Activated T-helper 17 cell treated with anti-CD3 and anti-CD28 coated beads, Interleukin-2, amount 50 U/mL, for 72 hours (primary cell): ENCODE measurements at regions not wholly inside any gene's neighbourhood (a gene's known extent, or its start where the extent isn't known, plus 50 kb on each side); places are given as distances from the start of the nearest gene placed in this dataset.
"Not testable (repeated sequence)": the region's sequence is repeated elsewhere in the genome, so short reads cannot be mapped to it uniquely, and the experiment has no call there.

Experiments
- ATAC-seq: fragments of 150-1000 bp; cut with Tn5 transposase; replicated peaks from 2 replicates; pipeline ENCODE4 v1.10.0; 2021; ENCODE audit warnings: mild to moderate bottlenecking, moderate library complexity
- H3K27ac Mint-ChIP-seq: one replicate; pipeline ENCODE4 v1.8.0; 2022; ENCODE audit warnings: mixed read lengths
- H3K27me3 Mint-ChIP-seq: one replicate; pipeline ENCODE4 v1.8.0; 2022; ENCODE audit warnings: mixed read lengths
- H3K36me3 Mint-ChIP-seq: one replicate; pipeline ENCODE4 v1.8.0; 2022; ENCODE audit warnings: low read depth, mild to moderate bottlenecking, mixed read lengths
- H3K4me1 Mint-ChIP-seq: one replicate; pipeline ENCODE4 v1.8.0; 2022; ENCODE audit warnings: mixed read lengths
- H3K4me3 Mint-ChIP-seq: one replicate; pipeline ENCODE4 v1.8.0; 2022; ENCODE audit warnings: mild to moderate bottlenecking, mixed read lengths
- H3K9me3 Mint-ChIP-seq: one replicate; pipeline ENCODE4 v1.8.0; 2022; ENCODE audit warnings: mixed read lengths

- H3K4me1 Mint-ChIP-seq: no peaks in the 10 kb centered on the region
- H3K27me3 Mint-ChIP-seq: no peaks in the 10 kb centered on the region
- no peak overlapping the region for H3K27ac Mint-ChIP-seq
- no peaks in the 10 kb centered on the region for H3K36me3 Mint-ChIP-seq
- no peaks in the 10 kb centered on the region for H3K9me3 Mint-ChIP-seq
- ATAC-seq: no peak
- no peak overlapping the region for H3K4me3 Mint-ChIP-seq
Measured at GRCh38 chr15:25246641-25247406, 192.0 kb downstream of the UBE3A start.

GRCh38 chr15:25247407-25248038, 191.3 kb downstream of the UBE3A start:
- Mint-ChIP-seq H3K4me3 (no peak overlapping the region), H3K27me3 (no peaks in the 10 kb centered on the region), H3K9me3 (no peaks in the 10 kb centered on the region), H3K27ac (no peak overlapping the region), H3K36me3 (no peaks in the 10 kb centered on the region), H3K4me1 (no peaks in the 10 kb centered on the region)
- ATAC-seq: no peak

DNA sequence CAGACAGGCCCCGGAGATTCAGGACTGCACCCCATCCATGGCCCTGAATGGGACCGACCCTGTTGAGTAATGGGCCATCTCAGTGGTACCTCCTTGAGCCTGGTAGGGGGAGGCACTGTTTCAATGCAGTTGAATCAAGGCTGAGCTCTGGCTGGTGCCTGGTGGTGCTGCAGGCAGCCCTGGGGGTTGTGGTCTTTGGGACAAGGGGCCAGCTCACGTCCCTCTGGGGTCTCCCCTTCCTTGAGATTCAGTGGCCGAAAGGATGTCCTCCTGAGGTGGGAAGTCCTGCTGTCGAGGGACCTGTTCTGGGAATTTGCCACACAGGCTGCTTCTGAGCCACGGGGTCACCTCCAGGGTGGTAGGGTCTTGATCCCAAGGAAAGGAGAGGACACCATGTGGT, 190.7 kb downstream of the UBE3A start:
- not testable (repeated sequence) for H3K27ac Mint-ChIP-seq, H3K4me3 Mint-ChIP-seq, H3K4me1 Mint-ChIP-seq, ATAC-seq, H3K27me3 Mint-ChIP-seq, H3K9me3 Mint-ChIP-seq, H3K36me3 Mint-ChIP-seq

DNA sequence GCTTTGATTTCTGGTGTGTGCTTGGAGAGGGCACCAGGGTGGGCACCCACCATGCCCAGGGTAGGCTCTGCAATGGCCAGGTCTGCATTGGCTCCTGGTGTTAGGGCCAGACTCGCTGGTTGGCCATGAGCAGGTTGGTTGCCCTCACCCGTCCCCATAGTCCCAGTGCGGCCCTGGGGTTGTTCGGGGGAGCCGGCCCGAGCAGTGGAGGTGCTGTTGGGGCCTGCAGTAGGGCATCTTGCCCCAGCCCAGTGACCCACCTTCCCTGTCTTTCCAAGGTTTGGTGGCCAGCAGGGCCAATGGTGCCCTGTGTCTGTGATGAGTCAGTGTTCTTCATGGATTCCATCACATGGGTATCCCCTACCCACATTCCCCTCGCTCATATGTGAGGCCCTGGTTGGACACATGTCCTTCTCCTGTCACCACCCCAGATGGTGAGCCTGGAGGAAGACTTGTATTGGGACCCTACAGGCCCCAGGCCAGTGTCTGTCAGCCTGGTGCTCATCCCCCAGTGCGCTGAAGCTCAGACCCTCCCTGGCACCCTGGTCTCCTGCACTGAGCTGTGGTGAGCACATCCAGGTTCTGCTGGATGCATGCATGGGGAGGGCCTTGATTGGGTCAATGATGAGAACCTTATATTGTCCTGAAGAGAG, 190.1 kb downstream of the UBE3A start:
- no peak for ATAC-seq

DNA sequence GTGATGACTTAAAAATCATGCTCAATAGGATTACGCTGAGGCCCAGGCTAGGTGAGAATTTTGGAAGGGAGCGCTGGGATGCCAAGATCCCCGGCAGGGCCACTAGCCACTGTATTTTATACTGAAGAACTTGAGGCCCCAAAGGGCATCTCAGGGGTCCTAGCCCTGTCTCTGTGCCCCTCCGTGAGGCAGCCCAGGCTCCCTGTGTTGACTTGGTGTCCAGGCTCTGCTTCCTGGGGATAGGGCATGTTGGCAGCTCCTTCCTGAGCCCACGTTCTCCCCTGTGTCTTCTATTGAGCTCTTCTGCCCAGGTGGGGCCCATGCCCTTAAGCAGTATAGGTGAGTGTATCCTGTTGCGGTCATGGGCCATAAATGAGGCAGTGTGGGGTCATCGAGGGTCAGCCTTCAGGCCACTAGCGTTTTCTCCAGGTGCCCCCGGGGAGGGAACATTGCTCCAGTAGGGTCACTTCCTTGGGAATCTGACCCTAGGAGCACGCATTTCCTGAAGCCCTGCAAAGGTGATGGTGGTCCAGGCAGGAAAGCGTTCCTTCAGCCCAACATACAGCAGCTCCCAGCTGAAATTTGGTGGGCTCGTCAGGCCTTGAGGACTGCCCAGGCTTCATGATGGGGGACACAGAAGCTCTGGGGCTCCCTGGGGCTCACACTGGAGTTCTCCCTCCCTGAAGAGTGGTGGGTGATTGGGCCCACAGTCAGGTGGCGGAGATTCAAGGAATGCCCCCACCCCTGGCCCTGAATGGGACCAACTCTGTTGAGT, 189.4 kb downstream of the UBE3A start:
- no peak overlapping the region for H3K4me3 Mint-ChIP-seq
- no peaks in the 10 kb centered on the region for H3K4me1 Mint-ChIP-seq
- H3K27me3 Mint-ChIP-seq: no peaks in the 10 kb centered on the region
- ATAC-seq: no peak
- no peaks in the 10 kb centered on the region for H3K36me3 Mint-ChIP-seq
- H3K9me3 Mint-ChIP-seq: peaks cover 3% of the 10 kb centered on the region
- H3K27ac Mint-ChIP-seq: no peak overlapping the region

More for the DNA sequence above, 190.1 kb downstream of the UBE3A start:
- no peaks in the 10 kb centered on the region for H3K9me3 Mint-ChIP-seq
- no peaks in the 10 kb centered on the region for H3K4me1 Mint-ChIP-seq
- no peak overlapping the region for H3K4me3 Mint-ChIP-seq
- no peak overlapping the region for H3K27ac Mint-ChIP-seq
- H3K36me3 Mint-ChIP-seq: no peaks in the 10 kb centered on the region
- no peaks in the 10 kb centered on the region for H3K27me3 Mint-ChIP-seq

GRCh38 chr15:25250011-25250596, 188.7 kb downstream of the UBE3A start:
- Mint-ChIP-seq H3K27me3 (no peaks in the 10 kb centered on the region), H3K4me3 (no peak overlapping the region), H3K27ac (no peak overlapping the region), H3K36me3 (no peaks in the 10 kb centered on the region), H3K9me3 (peaks cover 10% of the 10 kb centered on the region), H3K4me1 (no peaks in the 10 kb centered on the region)
- no peak for ATAC-seq

DNA sequence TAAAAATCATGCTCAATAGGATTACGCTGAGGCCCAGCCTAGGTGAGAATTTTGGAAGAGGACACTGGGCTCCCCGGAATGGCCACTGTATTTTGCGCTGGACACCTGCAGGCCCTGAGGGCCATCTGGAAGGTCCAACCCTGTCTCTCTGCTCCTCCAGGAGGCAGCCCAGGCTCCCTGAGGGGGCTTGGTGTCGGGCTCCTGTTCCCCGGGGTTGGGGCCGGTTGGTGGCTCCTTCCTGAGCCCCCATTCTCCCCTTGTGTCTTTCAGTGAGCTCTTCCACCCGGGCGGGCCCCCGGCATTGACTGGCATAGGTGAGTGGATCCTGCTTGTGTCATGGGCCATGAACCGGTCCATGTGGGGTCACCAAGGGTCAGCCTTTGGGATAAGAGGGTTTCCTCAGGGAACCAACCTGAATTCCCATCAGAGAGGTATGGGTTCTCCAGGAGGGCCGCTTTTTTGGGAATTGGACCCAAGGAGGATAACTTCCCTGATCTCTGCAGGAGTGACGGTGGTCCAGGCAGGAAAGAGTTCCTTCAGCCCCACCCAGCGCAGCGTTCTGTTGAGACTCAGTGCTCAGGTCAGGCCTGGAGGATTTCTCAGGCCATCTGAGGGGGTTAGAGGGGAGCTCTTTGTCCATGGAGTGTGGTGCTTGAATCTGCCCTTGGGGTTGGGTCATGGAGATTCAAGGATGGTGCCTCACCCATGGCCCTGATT, 187.8 kb downstream of the UBE3A start:
- Mint-ChIP-seq H3K4me1 (no peaks in the 10 kb centered on the region), H3K36me3 (no peaks in the 10 kb centered on the region), H3K27ac (no peak overlapping the region), H3K4me3 (no peak overlapping the region), H3K27me3 (no peaks in the 10 kb centered on the region), H3K9me3 (peaks cover 11% of the 10 kb centered on the region)
- no peak for ATAC-seq

DNA sequence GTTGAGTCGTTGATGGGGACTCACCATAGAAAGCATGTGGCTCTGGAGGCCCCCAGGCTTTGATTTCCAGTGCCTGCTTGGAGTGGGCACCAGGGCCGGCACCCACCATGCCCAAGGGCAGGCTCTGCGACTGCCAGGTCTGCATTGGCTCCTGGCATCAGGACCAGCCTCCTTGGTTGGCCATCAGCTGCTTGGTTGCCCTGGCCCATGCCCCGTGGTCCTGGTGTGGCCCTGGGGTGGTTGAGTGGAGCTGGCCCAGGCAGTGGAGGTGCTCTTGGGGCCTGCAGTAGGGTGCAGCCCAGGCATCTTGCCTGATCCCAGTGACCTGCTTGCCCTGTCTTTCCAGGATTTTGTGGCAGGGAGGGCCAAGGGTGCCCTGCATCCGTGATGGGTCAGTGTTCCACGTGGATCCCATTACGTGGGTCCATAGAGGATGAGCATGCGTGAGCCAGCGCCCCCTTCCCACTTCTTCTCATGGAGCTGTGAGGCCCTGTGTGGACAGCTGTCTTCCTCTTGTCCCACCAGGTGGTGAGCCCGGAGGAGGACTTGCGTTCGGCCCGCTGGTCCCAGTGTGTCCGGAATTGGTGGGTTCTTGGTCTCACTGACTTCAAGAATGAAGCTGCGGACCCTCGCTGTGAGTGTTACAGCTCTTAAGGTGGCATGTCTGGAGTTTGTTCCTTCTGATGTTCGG, 187.0 kb downstream of the UBE3A start:
- Mint-ChIP-seq H3K4me3 (no peak overlapping the region), H3K27me3 (no peaks in the 10 kb centered on the region), H3K36me3 (no peaks in the 10 kb centered on the region), H3K4me1 (no peaks in the 10 kb centered on the region), H3K9me3 (peaks cover 14% of the 10 kb centered on the region), H3K27ac (no peak overlapping the region)
- ATAC-seq: no peak

- not testable (repeated sequence) for H3K27ac Mint-ChIP-seq, H3K27me3 Mint-ChIP-seq, ATAC-seq, H3K4me1 Mint-ChIP-seq, H3K4me3 Mint-ChIP-seq, H3K36me3 Mint-ChIP-seq
- peaks cover 23% of the 10 kb centered on the region for H3K9me3 Mint-ChIP-seq
Measured at GRCh38 chr15:25253048-25253973, 185.5 kb downstream of the UBE3A start.

- Mint-ChIP-seq H3K9me3 (peaks cover 8% of the 10 kb centered on the region), H3K36me3 (no peaks in the 10 kb centered on the region), H3K27ac (no peak overlapping the region), H3K4me1 (no peaks in the 10 kb centered on the region), H3K27me3 (peaks cover 5% of the 10 kb centered on the region), H3K4me3 (no peak overlapping the region)
- ATAC-seq: no peak
Measured at GRCh38 chr15:25268166-25268565, 170.7 kb downstream of the UBE3A start.
